Amygdala (tissue), 56 donors: ENCODE measurements at regions not wholly inside any gene's neighbourhood (a gene's known extent, or its start where the extent isn't known, plus 50 kb on each side); places are given as distances from the start of the nearest gene placed in this dataset.

ENCODE experiments used
- DNase-seq, 56 donors: peaks; one replicate each; lab custom pipeline; 2025; lab: John Stamatoyannopoulos, UW

GRCh38 chr2:126822921-126823320 lies 75.8 kb upstream of the TEX51 start:
- no peak for DNase-seq

GRCh38 chr2:126823951-126824350 lies 74.7 kb upstream of the TEX51 start:
- no peak for DNase-seq

- no peak for DNase-seq
These were observed 74.0 kb upstream of the TEX51 start for GRCh38 chr2:126824663-126825062.

GRCh38 chr2:126825316-126825715 lies 73.4 kb upstream of the TEX51 start:
- DNase-seq, result peak in 6 of 56 donors; percentile 4 to 37 (median 29)

- DNase-seq, result no peak
These were observed 72.2 kb upstream of the TEX51 start for GRCh38 chr2:126826491-126826890.

GRCh38 chr2:126827371-126827770 lies 71.3 kb upstream of the TEX51 start:
- DNase-seq, result peak in 2 of 56 donors; percentile 9 to 14

GRCh38 chr2:126828051-126828450 lies 70.6 kb upstream of the TEX51 start:
- DNase-seq, result no peak

GRCh38 chr2:126828491-126828890 lies 70.2 kb upstream of the TEX51 start:
- DNase-seq, result no peak

- no peak for DNase-seq
These were observed 67.3 kb upstream of the TEX51 start for GRCh38 chr2:126831234-126832005.

- no peak for DNase-seq
These were observed 66.7 kb upstream of the TEX51 start for GRCh38 chr2:126832014-126832413.

- no peak for DNase-seq
These were observed 65.9 kb upstream of the TEX51 start for GRCh38 chr2:126832757-126833156.

GRCh38 chr2:126834006-126834659 lies 64.6 kb upstream of the TEX51 start:
- DNase-seq, result no peak

GRCh38 chr2:126835261-126835660 lies 63.4 kb upstream of the TEX51 start:
- no peak for DNase-seq

GRCh38 chr2:126835831-126836230 lies 62.9 kb upstream of the TEX51 start:
- DNase-seq, result no peak

GRCh38 chr2:126836761-126837679 lies 61.7 kb upstream of the TEX51 start:
- DNase-seq, result no peak

GRCh38 chr2:126837966-126838715 lies 60.5 kb upstream of the TEX51 start:
- no peak for DNase-seq

GRCh38 chr2:126838716-126838985 lies 60.0 kb upstream of the TEX51 start:
- DNase-seq, result no peak

- DNase-seq, result no peak
These were observed 58.9 kb upstream of the TEX51 start for GRCh38 chr2:126839796-126840195.

GRCh38 chr2:126843081-126843480 lies 55.6 kb upstream of the TEX51 start:
- peak in 1 of 56 donors; percentile 4 for DNase-seq

- no peak for DNase-seq
These were observed 52.4 kb upstream of the TEX51 start for GRCh38 chr2:126846241-126846640.
